DND-41 (cell line): ENCODE measurements at regions not wholly inside any gene's neighbourhood (a gene's known extent, or its start where the extent isn't known, plus 50 kb on each side); places are given as distances from the start of the nearest gene placed in this dataset.

Experiments used
- EZH2 ChIP-seq: IDR thresholded peaks from 3 replicates; pipeline ENCODE4 v1.6.1; 2012; ENCODE audit warnings: borderline replicate concordance, low read depth, mild to moderate bottlenecking, moderate library complexity, low read length, inconsistent platforms; ENCODE audit not compliant: severe bottlenecking
- TF ChIP-seq, protein P1 (sequence below): IDR thresholded peaks from 2 replicates; pipeline ENCODE4 v1.5.1; 2012; ENCODE audit warnings: borderline replicate concordance, low read length, moderate library complexity, mild to moderate bottlenecking; ENCODE audit not compliant: poor library complexity, severe bottlenecking; ENCODE audit errors: extremely low read depth

- TF ChIP-seq, protein P1, sequence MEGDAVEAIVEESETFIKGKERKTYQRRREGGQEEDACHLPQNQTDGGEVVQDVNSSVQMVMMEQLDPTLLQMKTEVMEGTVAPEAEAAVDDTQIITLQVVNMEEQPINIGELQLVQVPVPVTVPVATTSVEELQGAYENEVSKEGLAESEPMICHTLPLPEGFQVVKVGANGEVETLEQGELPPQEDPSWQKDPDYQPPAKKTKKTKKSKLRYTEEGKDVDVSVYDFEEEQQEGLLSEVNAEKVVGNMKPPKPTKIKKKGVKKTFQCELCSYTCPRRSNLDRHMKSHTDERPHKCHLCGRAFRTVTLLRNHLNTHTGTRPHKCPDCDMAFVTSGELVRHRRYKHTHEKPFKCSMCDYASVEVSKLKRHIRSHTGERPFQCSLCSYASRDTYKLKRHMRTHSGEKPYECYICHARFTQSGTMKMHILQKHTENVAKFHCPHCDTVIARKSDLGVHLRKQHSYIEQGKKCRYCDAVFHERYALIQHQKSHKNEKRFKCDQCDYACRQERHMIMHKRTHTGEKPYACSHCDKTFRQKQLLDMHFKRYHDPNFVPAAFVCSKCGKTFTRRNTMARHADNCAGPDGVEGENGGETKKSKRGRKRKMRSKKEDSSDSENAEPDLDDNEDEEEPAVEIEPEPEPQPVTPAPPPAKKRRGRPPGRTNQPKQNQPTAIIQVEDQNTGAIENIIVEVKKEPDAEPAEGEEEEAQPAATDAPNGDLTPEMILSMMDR: no peak
- TF ChIP-seq EZH2: no peak
These were observed 333.6 kb downstream of the ADGRD1 start for GRCh38 chr12:131287015-131287937.
